KMS-11 (cell line): ENCODE measurements at regions not wholly inside any gene's neighbourhood (a gene's known extent, or its start where the extent isn't known, plus 50 kb on each side); places are given as distances from the start of the nearest gene placed in this dataset.

Experiments
- H2AFZ ChIP-seq: fragments of 200-600 bp; sonication (generic); 2 replicates; pipeline ENCODE4 v1.6.1; 2016; ENCODE audit warnings: antibody characterized with exemption, mixed run types, low read depth
- H3K27ac ChIP-seq: fragments of 200-600 bp; sonication (generic); 2 replicates; pipeline ENCODE4 v1.6.1; 2016; ENCODE audit warnings: mild to moderate bottlenecking, mixed run types
- H3K27me3 ChIP-seq: fragments of 200-600 bp; sonication (generic); 2 replicates; pipeline ENCODE4 v1.6.1; 2017; ENCODE audit warnings: mild to moderate bottlenecking, low read depth, mixed run types, moderate library complexity; ENCODE audit not compliant: insufficient read depth
- H3K36me3 ChIP-seq: fragments of 200-600 bp; sonication (generic); 2 replicates; pipeline ENCODE4 v1.6.1; 2017; ENCODE audit warnings: mild to moderate bottlenecking, mixed run types; ENCODE audit not compliant: insufficient read depth
- H3K4me1 ChIP-seq: fragments of 200-600 bp; sonication (generic); 2 replicates; pipeline ENCODE4 v1.6.1; 2016; ENCODE audit warnings: mild to moderate bottlenecking, low read depth, mixed run types; ENCODE audit not compliant: poor library complexity, severe bottlenecking
- H3K4me2 ChIP-seq: fragments of 200-600 bp; sonication (generic); 2 replicates; pipeline ENCODE4 v1.7.0; 2016; ENCODE audit warnings: mild to moderate bottlenecking, mixed run types
- H3K4me3 ChIP-seq: fragments of 200-600 bp; sonication (generic); IDR thresholded peaks from 2 replicates; pipeline ENCODE4 v1.6.1; 2017; ENCODE audit warnings: low read depth, low read length, mixed read lengths; ENCODE audit not compliant: insufficient read depth
- H3K79me2 ChIP-seq: fragments of 200-600 bp; sonication (generic); 2 replicates; pipeline ENCODE4 v1.6.1; 2016; ENCODE audit warnings: low read depth, mixed run types; ENCODE audit not compliant: insufficient read depth
- H3K9ac ChIP-seq: fragments of 200-600 bp; sonication (generic); 2 replicates; pipeline ENCODE4 v1.6.1; 2016; ENCODE audit warnings: mild to moderate bottlenecking, mixed run types
- H4K20me1 ChIP-seq: fragments of 200-600 bp; sonication (generic); 2 replicates; pipeline ENCODE4 v1.6.1; 2016; ENCODE audit warnings: mild to moderate bottlenecking, mixed run types; ENCODE audit not compliant: insufficient read depth
- CTCF ChIP-seq: fragments of 200-600 bp; sonication (generic); conservative IDR thresholded peaks from 2 replicates; pipeline ENCODE4 v1.6.1; 2017; ENCODE audit warnings: low read depth, mild to moderate bottlenecking, antibody characterized with exemption, low read length, moderate library complexity, mixed read lengths

GRCh38 chr5:89471541-89471940, 588.6 kb upstream of the MEF2C start:
- H2AFZ ChIP-seq: no peak overlapping the region
- no peak overlapping the region for H3K27ac ChIP-seq
- no peaks in the 10 kb centered on the region for H3K27me3 ChIP-seq

GRCh38 chr5:89471115-89471514, 588.1 kb upstream of the MEF2C start:
- no peak overlapping the region for H3K4me2 ChIP-seq
- H3K27ac ChIP-seq: no peak overlapping the region
- TF ChIP-seq CTCF: no peak
- H2AFZ ChIP-seq: no peak overlapping the region
- no peaks in the 10 kb centered on the region for H3K4me1 ChIP-seq
- no peaks in the 10 kb centered on the region for H3K79me2 ChIP-seq
- no peaks in the 10 kb centered on the region for H4K20me1 ChIP-seq
- no peaks in the 10 kb centered on the region for H3K36me3 ChIP-seq
- H3K4me3 ChIP-seq: no peak overlapping the region
- no peaks in the 10 kb centered on the region for H3K27me3 ChIP-seq
- no peak overlapping the region for H3K9ac ChIP-seq

More at GRCh38 chr5:89471541-89471940, 588.6 kb upstream of the MEF2C start:
- Histone ChIP-seq H3K4me1 (no peaks in the 10 kb centered on the region), H3K4me2 (no peak overlapping the region), H3K4me3 (no peak overlapping the region), H4K20me1 (no peaks in the 10 kb centered on the region), H3K9ac (no peak overlapping the region), H3K36me3 (no peaks in the 10 kb centered on the region), H3K79me2 (no peaks in the 10 kb centered on the region)
- no peak for TF ChIP-seq CTCF

GRCh38 chr5:89470658-89471057, 587.7 kb upstream of the MEF2C start:
- H3K27me3 ChIP-seq: no peaks in the 10 kb centered on the region
- H3K4me2 ChIP-seq: no peak overlapping the region
- no peaks in the 10 kb centered on the region for H3K79me2 ChIP-seq
- H2AFZ ChIP-seq: no peak overlapping the region
- no peak overlapping the region for H3K9ac ChIP-seq
- H3K36me3 ChIP-seq: no peaks in the 10 kb centered on the region
- no peaks in the 10 kb centered on the region for H4K20me1 ChIP-seq
- no peak overlapping the region for H3K27ac ChIP-seq
- H3K4me1 ChIP-seq: no peaks in the 10 kb centered on the region
- no peak overlapping the region for H3K4me3 ChIP-seq
- TF ChIP-seq CTCF: no peak

GRCh38 chr5:89458332-89458656, 575.3 kb upstream of the MEF2C start:
- Histone ChIP-seq H4K20me1 (no peaks in the 10 kb centered on the region), H3K27me3 (no peaks in the 10 kb centered on the region), H3K36me3 (no peaks in the 10 kb centered on the region), H2AFZ (no peak overlapping the region), H3K4me1 (no peaks in the 10 kb centered on the region), H3K27ac (no peak overlapping the region), H3K4me3 (no peak overlapping the region), H3K9ac (no peak overlapping the region), H3K4me2 (no peak overlapping the region), H3K79me2 (no peaks in the 10 kb centered on the region)
- TF ChIP-seq CTCF: no peak
